GM12891 (cell line): ENCODE measurements at regions not wholly inside any gene's neighbourhood (a gene's known extent, or its start where the extent isn't known, plus 50 kb on each side); places are given as distances from the start of the nearest gene placed in this dataset.

Experiments used
- POLR2A ChIP-seq: IDR thresholded peaks from 2 replicates; pipeline ENCODE4 v1.6.1; 2011; ENCODE audit warnings: low read depth, low read length, control low read depth
- POLR2AphosphoS5 ChIP-seq: IDR thresholded peaks from 2 replicates; pipeline ENCODE4 v1.6.1; 2011; ENCODE audit warnings: low read depth, low read length, control low read depth
- POU2F2 ChIP-seq: IDR thresholded peaks from 2 replicates; pipeline ENCODE4 v1.6.1; 2011; ENCODE audit warnings: low read depth, mild to moderate bottlenecking, control low read depth, low read length, moderate library complexity
- SPI1 ChIP-seq: IDR thresholded peaks from 2 replicates; pipeline ENCODE4 v1.6.1; 2011; ENCODE audit warnings: low read depth, low read length, control low read depth
- TAF1 ChIP-seq: IDR thresholded peaks from 2 replicates; pipeline ENCODE4 v1.6.1; 2011; ENCODE audit warnings: low read depth, low read length, control low read depth

GRCh38 chr13:24104723-24105122 is 55.8 kb upstream of the SPATA13 start:
- TF ChIP-seq POLR2A, result no peak
- no peak for TF ChIP-seq POLR2AphosphoS5
- TF ChIP-seq SPI1, result no peak
- TF ChIP-seq POU2F2, result no peak
- no peak for TF ChIP-seq TAF1
